HepG2 (cell line): ENCODE measurements at regions not wholly inside any gene's neighbourhood (a gene's known extent, or its start where the extent isn't known, plus 50 kb on each side); places are given as distances from the start of the nearest gene placed in this dataset.

Experiments used
- EP300 ChIP-seq, 3 experiments: sonication (generic) in 1 of 3; formaldehyde crosslinking in 1 of 3; IDR thresholded peaks; 2 replicates each; pipeline versions ENCODE4 v1.5.1 to v1.6.1; 2011 to 2020; ENCODE audit warnings: low read depth in 2 of 3, low read length in 2 of 3, borderline replicate concordance in 1 of 3, improper control_type of control experiment in 1 of 3, mild to moderate bottlenecking in 1 of 3, missing genetic modification reagents in 1 of 3, moderate library complexity in 1 of 3
- ESRRA ChIP-seq: sonication (generic); formaldehyde crosslinking; IDR thresholded peaks from 2 replicates; pipeline ENCODE4 v1.5.1; 2020; ENCODE audit warnings: mild to moderate bottlenecking, low read depth, missing genetic modification reagents
- FOXM1 ChIP-seq: sonication (generic); formaldehyde crosslinking; IDR thresholded peaks from 2 replicates; pipeline ENCODE4 v1.5.0; 2020; ENCODE audit warnings: missing genetic modification reagents
- HNRNPL ChIP-seq: fragments of 200-400 bp; formaldehyde crosslinking; IDR thresholded peaks from 2 replicates; pipeline ENCODE4 v1.6.1; 2017; ENCODE audit warnings: mild to moderate bottlenecking, low read depth, low read length
- MAFK ChIP-seq, 2 experiments: IDR thresholded peaks in 1 of 2; conservative IDR thresholded peaks in 1 of 2; 2 replicates each; pipeline ENCODE4 v1.6.1; 2011; ENCODE audit warnings: improper control_type of control experiment in 2 of 2, low read length in 2 of 2
- MXI1 ChIP-seq: IDR thresholded peaks from 3 replicates; pipeline ENCODE4 v1.6.1; 2012; ENCODE audit warnings: low read depth, low read length, inconsistent platforms, borderline replicate concordance
- PCBP2 ChIP-seq: fragments of 200-400 bp; formaldehyde crosslinking; optimal IDR thresholded peaks from 2 replicates; pipeline ENCODE3; 2018; ENCODE audit warnings: low read length, low read depth; ENCODE audit not compliant: poor library complexity, severe bottlenecking
- POLR2AphosphoS2 ChIP-seq: IDR thresholded peaks from 2 replicates; pipeline ENCODE4 v1.6.1; 2011; ENCODE audit warnings: low read depth, low read length, improper control_type of control experiment
- TCF7L2 ChIP-seq: IDR thresholded peaks from 2 replicates; pipeline ENCODE4 v1.6.1; 2011; ENCODE audit warnings: mild to moderate bottlenecking, low read depth, low read length, moderate library complexity
- TF ChIP-seq, protein P1 (sequence below): sonication (generic); formaldehyde crosslinking; IDR thresholded peaks from 2 replicates; pipeline ENCODE4 v1.8.1; 2023; ENCODE audit warnings: missing genetic modification reagents, mild to moderate bottlenecking, borderline replicate concordance
- TF ChIP-seq, protein P2 (sequence below): sonication (generic); formaldehyde crosslinking; IDR thresholded peaks from 2 replicates; pipeline ENCODE4 v1.5.0; 2020; ENCODE audit warnings: missing genetic modification reagents

DNA sequence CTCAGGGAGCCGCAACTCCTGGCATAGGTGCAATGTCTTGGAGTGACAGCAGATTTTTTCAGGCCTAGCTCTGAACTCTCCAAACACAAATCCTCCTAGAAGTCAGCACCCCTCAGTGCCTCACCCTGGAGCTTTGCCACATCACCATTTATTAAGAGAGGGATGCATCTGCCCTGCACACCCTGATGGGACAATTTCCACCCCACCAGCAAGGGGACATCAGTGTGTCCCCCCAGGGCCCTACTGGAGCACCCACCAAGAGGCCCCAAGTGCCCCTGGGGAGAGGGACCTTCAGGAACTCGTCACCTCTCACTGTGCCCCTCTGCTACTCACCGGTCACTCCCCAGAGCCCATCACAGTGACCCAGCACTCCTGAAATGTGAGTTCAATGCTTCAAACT lies 144.7 kb downstream of the NDUFA10 start:
- TF ChIP-seq, protein P1, sequence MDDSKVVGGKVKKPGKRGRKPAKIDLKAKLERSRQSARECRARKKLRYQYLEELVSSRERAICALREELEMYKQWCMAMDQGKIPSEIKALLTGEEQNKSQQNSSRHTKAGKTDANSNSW (CRISPR knock-in tag): no peak
- no peak for TF ChIP-seq MXI1
- no peak for TF ChIP-seq HNRNPL
- no peak for TF ChIP-seq POLR2AphosphoS2
- no peak for TF ChIP-seq ESRRA
- no peak for TF ChIP-seq EP300 (IDR thresholded peaks at IDR 0.05; ENCODE audit: low read depth in 2 of 2, low read length in 2 of 2)
- TF ChIP-seq EP300 (CRISPR knock-in tag; IDR thresholded peaks at IDR 0.05; ENCODE audit: borderline replicate concordance): no peak
- TF ChIP-seq FOXM1 (CRISPR knock-in tag): no peak
- no peak for TF ChIP-seq PCBP2
- TF ChIP-seq MAFK (conservative IDR thresholded peaks at IDR 0.05 in 1 of 2, IDR thresholded peaks at IDR 0.05 in 1 of 2; ENCODE audit: low read length in 2 of 2): no peak
- TF ChIP-seq TCF7L2: no peak
- TF ChIP-seq, protein P2, sequence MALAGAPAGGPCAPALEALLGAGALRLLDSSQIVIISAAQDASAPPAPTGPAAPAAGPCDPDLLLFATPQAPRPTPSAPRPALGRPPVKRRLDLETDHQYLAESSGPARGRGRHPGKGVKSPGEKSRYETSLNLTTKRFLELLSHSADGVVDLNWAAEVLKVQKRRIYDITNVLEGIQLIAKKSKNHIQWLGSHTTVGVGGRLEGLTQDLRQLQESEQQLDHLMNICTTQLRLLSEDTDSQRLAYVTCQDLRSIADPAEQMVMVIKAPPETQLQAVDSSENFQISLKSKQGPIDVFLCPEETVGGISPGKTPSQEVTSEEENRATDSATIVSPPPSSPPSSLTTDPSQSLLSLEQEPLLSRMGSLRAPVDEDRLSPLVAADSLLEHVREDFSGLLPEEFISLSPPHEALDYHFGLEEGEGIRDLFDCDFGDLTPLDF (CRISPR knock-in tag): no peak
